IPS DF 6.9 (cell line): ENCODE measurements at regions not wholly inside any gene's neighbourhood (a gene's known extent, or its start where the extent isn't known, plus 50 kb on each side); places are given as distances from the start of the nearest gene placed in this dataset.

Experiments
- DNase-seq: peaks from one replicate; pipeline ENCODE4 v3.0.0-alpha.2; 2013; ENCODE audit warnings: low read depth, low spot score
- H3K27ac ChIP-seq: one replicate; pipeline ENCODE4 v1.5.1; 2013; ENCODE audit warnings: low read length, control low read depth
- H3K27me3 ChIP-seq: 2 replicates; pipeline ENCODE4 v1.6.1; 2013; ENCODE audit warnings: mild to moderate bottlenecking, low read length; ENCODE audit not compliant: control insufficient read depth, insufficient read depth
- H3K36me3 ChIP-seq: 2 replicates; pipeline ENCODE4 v1.6.1; 2013; ENCODE audit warnings: low read length; ENCODE audit not compliant: control insufficient read depth, insufficient read depth
- H3K4me1 ChIP-seq: 2 replicates; pipeline ENCODE4 v1.6.1; 2013; ENCODE audit warnings: low read length; ENCODE audit not compliant: control insufficient read depth, insufficient read depth
- H3K4me3 ChIP-seq: 2 replicates; pipeline ENCODE4 v1.5.1; 2013; ENCODE audit warnings: mild to moderate bottlenecking, low read length
- H3K9me3 ChIP-seq: 2 replicates; pipeline ENCODE4 v1.6.1; 2013; ENCODE audit warnings: low read length, inconsistent platforms; ENCODE audit not compliant: control insufficient read depth, insufficient read depth
- WGBS: extraction: QIAGEN DNeasy Blood & Tissue Kit; methylation state at CpG from one replicate; pipeline ENCODE4 v1.1.7; 2013; ENCODE audit warnings: mixed read lengths, missing lambda C conversion rate; ENCODE audit not compliant: insufficient read length, insufficient coverage; 5-methylcytosine and 5-hydroxymethylcytosine counted together

- WGBS = no CpG with 5 or more reads among the region's 7 CpGs
- no peak for DNase-seq
- H3K4me1 ChIP-seq = peaks cover 9% of the 10 kb centered on the region; the same call in 1 of the 2 replicates
These were observed 284.5 kb upstream of the TLE3 start for GRCh38 chr15:70382009-70382749.

DNA sequence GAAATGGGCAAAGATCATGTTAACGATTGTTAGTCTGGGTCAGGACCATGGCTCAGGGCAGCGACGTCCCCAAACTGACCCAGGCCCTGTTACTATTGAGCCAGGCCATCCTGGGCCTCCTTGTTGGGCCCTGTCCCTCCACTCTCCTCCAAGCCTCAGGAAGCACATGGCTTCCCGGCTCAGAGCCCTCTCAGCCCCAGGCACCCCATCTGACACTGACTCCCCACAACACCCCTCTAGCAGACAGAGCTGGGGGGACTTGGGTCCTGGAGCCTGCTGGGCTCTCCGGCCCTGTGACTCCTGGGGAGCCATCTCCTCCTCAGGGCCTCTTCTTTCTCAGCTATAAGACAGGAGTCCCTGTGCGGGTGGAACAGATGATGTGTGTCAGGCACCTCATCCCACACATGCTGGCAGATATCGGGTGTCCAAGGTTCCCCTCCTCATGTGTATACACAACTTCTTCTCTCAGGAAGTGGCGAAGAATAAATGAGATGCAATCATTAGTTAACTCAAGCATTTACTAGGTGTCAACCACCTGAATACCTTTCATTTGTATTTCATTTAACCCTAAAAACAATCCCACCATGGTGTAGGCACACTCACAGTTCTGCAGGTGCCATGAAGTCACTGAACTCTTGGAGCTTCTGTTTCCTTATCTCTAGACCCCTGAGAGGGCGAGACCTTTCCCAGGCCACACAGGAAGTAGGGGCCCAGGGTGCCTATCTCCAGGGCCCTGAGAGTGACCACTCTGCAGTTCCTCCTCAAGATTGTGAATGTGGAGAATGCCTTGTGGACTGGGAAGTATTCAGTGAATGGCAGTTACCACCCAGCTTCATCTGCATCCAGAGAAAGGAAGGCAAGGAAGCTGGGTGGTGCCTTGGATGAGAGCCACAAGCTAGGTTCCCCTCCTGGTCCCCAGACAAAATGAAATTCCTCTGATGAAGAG is 282.5 kb upstream of the TLE3 start:
- Histone ChIP-seq H3K9me3 (no peaks in the 10 kb centered on the region), H3K4me3 (no peak overlapping the region), H3K4me1 (peaks cover 9% of the 10 kb centered on the region; the same call in 1 of the 2 replicates), H3K27ac (no peak overlapping the region), H3K27me3 (no peaks in the 10 kb centered on the region), H3K36me3 (no peaks in the 10 kb centered on the region)
- no CpG with 5 or more reads among the region's 9 CpGs for WGBS
- DNase-seq = no peak

More at GRCh38 chr15:70382009-70382749, 284.5 kb upstream of the TLE3 start:
- no peaks in the 10 kb centered on the region for H3K9me3 ChIP-seq
- no peaks in the 10 kb centered on the region for H3K27me3 ChIP-seq
- H3K36me3 ChIP-seq = no peaks in the 10 kb centered on the region
- H3K4me3 ChIP-seq = no peak overlapping the region
- no peak overlapping the region for H3K27ac ChIP-seq

GRCh38 chr15:70379134-70379533 is 281.4 kb upstream of the TLE3 start:
- H3K27ac ChIP-seq = no peak overlapping the region
- no CpG with 5 or more reads among the region's 9 CpGs for WGBS
- DNase-seq = no peak
- H3K4me1 ChIP-seq = peaks cover 9% of the 10 kb centered on the region; the same call in 1 of the 2 replicates
- H3K27me3 ChIP-seq = no peaks in the 10 kb centered on the region
- H3K9me3 ChIP-seq = no peaks in the 10 kb centered on the region
- no peaks in the 10 kb centered on the region for H3K36me3 ChIP-seq
- no peak overlapping the region for H3K4me3 ChIP-seq

GRCh38 chr15:70378126-70379031 is 280.7 kb upstream of the TLE3 start:
- peaks cover 9% of the 10 kb centered on the region; the same call in 1 of the 2 replicates for H3K4me1 ChIP-seq
- no peaks in the 10 kb centered on the region for H3K9me3 ChIP-seq
- no peaks in the 10 kb centered on the region for H3K27me3 ChIP-seq
- WGBS = no CpG with 5 or more reads among the region's 11 CpGs
- no peak overlapping the region for H3K4me3 ChIP-seq
- no peak overlapping the region for H3K27ac ChIP-seq
- no peak for DNase-seq
- no peaks in the 10 kb centered on the region for H3K36me3 ChIP-seq

DNA sequence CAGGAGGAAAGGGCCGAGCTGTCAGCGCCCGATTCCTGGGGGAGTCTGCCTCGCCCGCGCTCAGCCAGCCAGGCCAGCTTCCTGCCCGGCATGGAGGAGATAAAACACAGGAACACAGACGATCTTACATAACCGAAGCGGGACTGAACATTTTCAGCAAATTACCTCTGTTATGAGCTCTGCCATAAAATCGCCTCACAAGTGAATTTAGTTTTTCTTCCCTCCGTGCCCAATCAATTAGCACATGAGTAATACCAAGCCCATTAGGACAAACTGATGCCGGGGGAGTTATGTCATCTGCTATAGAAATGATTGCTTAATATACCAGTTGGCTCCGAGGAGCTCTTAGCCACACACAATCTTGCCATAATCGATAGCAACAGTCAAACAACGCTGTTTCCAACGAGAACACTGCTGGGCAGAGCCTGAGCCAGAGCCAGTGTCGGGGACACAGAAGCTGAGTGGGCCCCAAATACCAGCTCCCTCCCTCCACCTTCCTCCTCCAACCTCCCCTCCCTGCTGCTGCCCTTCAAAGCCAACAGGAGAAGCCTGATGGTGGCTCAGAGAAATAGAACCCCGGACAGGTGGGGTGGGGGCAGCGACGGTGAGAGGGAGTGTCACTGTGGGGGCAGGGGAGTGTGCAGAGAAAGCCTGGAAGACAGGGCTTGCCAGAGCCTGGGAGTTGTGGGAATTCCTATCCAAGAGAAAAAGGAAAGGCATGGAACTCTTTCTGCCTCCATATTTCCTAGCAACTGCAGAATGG is 279.4 kb upstream of the TLE3 start:
- H3K27me3 ChIP-seq = no peaks in the 10 kb centered on the region
- no peak for DNase-seq
- no peaks in the 10 kb centered on the region for H3K9me3 ChIP-seq
- peaks cover 9% of the 10 kb centered on the region; the same call in 1 of the 2 replicates for H3K4me1 ChIP-seq
- WGBS = no CpG with 5 or more reads among the region's 21 CpGs
- H3K27ac ChIP-seq = no peak overlapping the region
- H3K4me3 ChIP-seq = peak overlapping the region; percentile 47; the same call in 1 of the 2 replicates
- no peaks in the 10 kb centered on the region for H3K36me3 ChIP-seq

- Histone ChIP-seq H3K36me3 (no peaks in the 10 kb centered on the region), H3K4me1 (peaks cover 9% of the 10 kb centered on the region; the same call in 1 of the 2 replicates), H3K4me3 (peak overlapping the region; percentile 47; the same call in 1 of the 2 replicates), H3K27me3 (no peaks in the 10 kb centered on the region), H3K9me3 (no peaks in the 10 kb centered on the region), H3K27ac (no peak overlapping the region)
- no peak for DNase-seq
- WGBS = no CpG with 5 or more reads among the region's 12 CpGs
These were observed 278.6 kb upstream of the TLE3 start for GRCh38 chr15:70376031-70376928.

GRCh38 chr15:70375586-70375985 is 277.9 kb upstream of the TLE3 start:
- H3K9me3 ChIP-seq = no peaks in the 10 kb centered on the region
- no peak overlapping the region for H3K27ac ChIP-seq
- no peaks in the 10 kb centered on the region for H3K36me3 ChIP-seq
- peaks cover 9% of the 10 kb centered on the region; the same call in 1 of the 2 replicates for H3K4me1 ChIP-seq
- DNase-seq = no peak
- H3K27me3 ChIP-seq = no peaks in the 10 kb centered on the region
- H3K4me3 ChIP-seq = no peak overlapping the region
- no CpG with 5 or more reads among the region's 3 CpGs for WGBS

DNA sequence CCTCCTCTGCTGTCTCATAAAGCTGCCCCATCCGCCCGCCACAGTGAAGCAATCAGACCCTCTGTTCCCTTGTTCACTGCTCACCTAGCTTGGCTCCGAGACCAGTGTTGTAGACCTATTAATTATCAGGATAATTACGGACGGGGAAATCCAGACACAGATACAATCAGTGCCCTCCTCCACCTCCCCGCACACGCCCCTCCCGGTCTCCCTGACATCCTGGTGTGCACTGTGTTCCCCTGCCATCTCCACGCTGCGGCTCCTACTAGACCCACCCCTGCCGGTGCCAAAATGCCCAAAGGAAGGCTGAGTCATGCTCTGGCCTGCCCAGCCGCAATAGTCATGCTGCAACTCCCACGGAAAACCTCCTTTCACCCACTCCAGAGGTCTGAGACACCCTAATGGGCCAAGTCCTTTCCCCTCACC is 277.3 kb upstream of the TLE3 start:
- no peak overlapping the region for H3K27ac ChIP-seq
- no CpG with 5 or more reads among the region's 13 CpGs for WGBS
- no peaks in the 10 kb centered on the region for H3K36me3 ChIP-seq
- no peaks in the 10 kb centered on the region for H3K27me3 ChIP-seq
- no peak overlapping the region for H3K4me3 ChIP-seq
- no peak for DNase-seq
- H3K9me3 ChIP-seq = no peaks in the 10 kb centered on the region
- peaks cover 9% of the 10 kb centered on the region; the same call in 1 of the 2 replicates for H3K4me1 ChIP-seq

DNA sequence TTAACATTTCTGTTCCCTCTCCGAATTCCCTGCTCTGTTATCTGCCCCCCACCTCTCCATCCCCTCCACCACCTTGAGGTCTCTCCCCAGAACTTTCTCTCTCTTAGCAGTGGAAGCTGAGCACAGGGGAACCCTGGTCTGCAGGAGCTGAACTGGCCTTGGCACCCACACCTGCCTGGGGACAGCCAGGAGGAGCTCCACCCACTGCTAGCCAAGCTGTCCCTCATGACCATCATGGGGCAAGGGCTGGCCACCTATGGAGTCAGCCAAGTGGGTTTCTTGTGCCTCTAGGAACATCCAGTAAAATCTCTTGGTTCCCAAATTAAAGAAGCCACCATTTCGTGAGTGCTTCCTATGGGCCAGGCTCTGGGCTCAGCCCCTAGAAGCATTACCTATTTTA is 276.4 kb upstream of the TLE3 start:
- Histone ChIP-seq H3K27me3 (no peaks in the 10 kb centered on the region), H3K36me3 (no peaks in the 10 kb centered on the region), H3K4me3 (no peak overlapping the region), H3K4me1 (peaks cover 9% of the 10 kb centered on the region; the same call in 1 of the 2 replicates), H3K27ac (no peak overlapping the region), H3K9me3 (no peaks in the 10 kb centered on the region)
- no peak for DNase-seq
- no CpG with 5 or more reads among the region's 2 CpGs for WGBS
